ENCODE measurements at regions not wholly inside any gene's neighbourhood (a gene's known extent, or its start where the extent isn't known, plus 50 kb on each side); places are given as distances from the start of the nearest gene placed in this dataset.
"Not testable (repeated sequence)": the region's sequence is repeated elsewhere in the genome, so short reads cannot be mapped to it uniquely, and the experiment has no call there.

DNA sequence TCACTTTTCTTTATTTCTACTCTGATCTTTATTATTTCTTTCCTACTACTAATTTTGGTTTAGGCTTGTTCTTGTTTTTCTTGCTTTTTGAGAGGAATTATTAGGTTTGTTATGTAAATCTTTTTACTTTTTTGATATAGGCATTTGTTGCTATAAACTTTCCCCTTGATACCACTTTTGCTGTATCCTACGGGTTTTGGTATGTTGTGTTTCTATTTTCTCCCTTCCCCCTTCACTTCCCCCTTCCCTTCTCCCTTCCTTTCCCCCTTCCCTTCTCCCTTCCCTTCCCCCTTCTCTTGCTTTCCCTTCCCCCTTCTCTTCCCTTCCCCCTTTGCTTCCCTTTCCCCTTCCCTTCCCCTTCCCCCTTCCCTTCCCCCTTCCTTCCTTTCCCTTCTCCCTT, 529.6 kb downstream of the RAB38 start:
- Mint-ChIP-seq H3K4me1 (ENCODE audit: low read depth) (no peaks in the 10 kb centered on the region), H3K27ac (no peak overlapping the region), H3K9me3 (peaks cover 4% of the 10 kb centered on the region), H3K36me3 (ENCODE audit: low read depth) (no peaks in the 10 kb centered on the region), H3K27me3 (no peaks in the 10 kb centered on the region), H3K4me3 (no peak overlapping the region)
- no peak for DNase-seq

DNA sequence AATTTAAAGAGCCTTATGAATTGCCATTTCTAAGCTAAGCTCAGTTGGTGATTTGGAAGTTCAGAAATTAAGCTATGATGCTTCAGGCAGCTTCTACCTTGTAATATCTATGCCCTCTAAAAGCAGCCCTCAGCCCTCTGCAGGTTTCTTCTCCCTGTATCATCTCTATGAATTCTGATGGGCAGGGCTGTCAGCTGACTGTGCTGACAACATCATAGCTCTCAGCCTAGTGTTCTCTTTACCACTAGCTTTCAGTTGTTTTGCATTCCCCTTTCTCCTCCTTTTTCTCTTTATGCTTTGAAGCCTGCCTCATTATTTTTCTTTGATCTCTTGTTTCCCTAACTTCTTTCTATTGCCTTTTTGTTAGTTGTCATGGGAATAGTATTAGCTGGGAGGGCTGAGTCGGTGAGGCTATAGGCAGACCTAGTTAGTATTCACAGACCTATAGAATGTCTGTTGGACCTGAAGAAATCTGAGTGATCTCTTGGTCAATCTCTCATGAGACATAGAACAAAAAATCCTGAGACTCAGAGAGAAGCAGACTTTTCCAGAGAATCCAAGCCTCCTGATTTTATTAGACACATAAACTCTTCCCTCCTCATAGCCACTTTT, 535.4 kb downstream of the RAB38 start:
- DNase-seq = no peak
- H3K9me3 Mint-ChIP-seq = peaks cover 2% of the 10 kb centered on the region
- H3K4me1 Mint-ChIP-seq (ENCODE audit: low read depth) = no peaks in the 10 kb centered on the region
- no peaks in the 10 kb centered on the region for H3K36me3 Mint-ChIP-seq (ENCODE audit: low read depth)
- H3K27me3 Mint-ChIP-seq = no peaks in the 10 kb centered on the region
- no peak overlapping the region for H3K27ac Mint-ChIP-seq
- no peak overlapping the region for H3K4me3 Mint-ChIP-seq

- Mint-ChIP-seq H3K9me3 (peaks cover 2% of the 10 kb centered on the region), H3K4me3 (no peak overlapping the region), H3K4me1 (ENCODE audit: low read depth) (no peaks in the 10 kb centered on the region), H3K36me3 (ENCODE audit: low read depth) (no peaks in the 10 kb centered on the region), H3K27ac (no peak overlapping the region), H3K27me3 (no peaks in the 10 kb centered on the region)
- DNase-seq = no peak
Observed at GRCh38 chr11:87635001-87635400, 540.2 kb downstream of the RAB38 start.

DNA sequence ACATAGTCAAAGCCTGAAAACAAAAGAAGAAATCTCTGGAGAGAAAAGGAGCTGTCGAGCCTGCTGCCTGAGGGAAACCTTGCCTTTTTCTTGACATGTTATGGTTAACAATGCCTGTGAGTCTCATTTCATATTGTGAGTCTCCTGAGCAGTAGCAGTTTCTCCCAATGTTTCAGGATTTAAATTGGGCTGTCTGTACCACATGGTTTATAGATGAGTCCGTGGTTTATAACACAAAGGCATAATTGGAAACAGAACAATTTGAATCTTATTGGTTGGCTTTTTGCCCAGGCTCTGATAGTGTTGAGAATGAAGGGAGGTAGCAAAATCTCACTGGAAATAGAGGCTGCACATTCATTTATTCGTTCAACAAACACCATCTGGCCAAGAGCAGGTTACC, 540.9 kb downstream of the RAB38 start:
- no peaks in the 10 kb centered on the region for H3K27me3 Mint-ChIP-seq
- H3K36me3 Mint-ChIP-seq (ENCODE audit: low read depth) = no peaks in the 10 kb centered on the region
- DNase-seq = no peak
- no peaks in the 10 kb centered on the region for H3K4me1 Mint-ChIP-seq (ENCODE audit: low read depth)
- H3K27ac Mint-ChIP-seq = no peak overlapping the region
- peaks cover 4% of the 10 kb centered on the region for H3K9me3 Mint-ChIP-seq
- H3K4me3 Mint-ChIP-seq = no peak overlapping the region

- Mint-ChIP-seq H3K36me3 (ENCODE audit: low read depth) (no peaks in the 10 kb centered on the region), H3K4me3 (no peak overlapping the region), H3K9me3 (peaks cover 12% of the 10 kb centered on the region), H3K27me3 (no peaks in the 10 kb centered on the region), H3K4me1 (ENCODE audit: low read depth) (no peaks in the 10 kb centered on the region), H3K27ac (no peak overlapping the region)
- DNase-seq = no peak
Observed at GRCh38 chr11:87628957-87629356, 546.3 kb downstream of the RAB38 start.

- H3K4me1 Mint-ChIP-seq (ENCODE audit: low read depth) = no peaks in the 10 kb centered on the region
- no peak overlapping the region for H3K4me3 Mint-ChIP-seq
- peaks cover 14% of the 10 kb centered on the region for H3K9me3 Mint-ChIP-seq
- no peak overlapping the region for H3K27ac Mint-ChIP-seq
- H3K36me3 Mint-ChIP-seq (ENCODE audit: low read depth) = no peaks in the 10 kb centered on the region
- no peak for DNase-seq
- H3K27me3 Mint-ChIP-seq = no peaks in the 10 kb centered on the region
Observed at GRCh38 chr11:87628026-87628580, 547.1 kb downstream of the RAB38 start.

GRCh38 chr11:87623531-87624365, 551.5 kb downstream of the RAB38 start:
- not testable (repeated sequence) for H3K27ac Mint-ChIP-seq; H3K27me3 Mint-ChIP-seq; H3K36me3 Mint-ChIP-seq (ENCODE audit: low read depth); DNase-seq; H3K4me3 Mint-ChIP-seq; H3K4me1 Mint-ChIP-seq (ENCODE audit: low read depth)
- H3K9me3 Mint-ChIP-seq = peaks cover 15% of the 10 kb centered on the region

DNA sequence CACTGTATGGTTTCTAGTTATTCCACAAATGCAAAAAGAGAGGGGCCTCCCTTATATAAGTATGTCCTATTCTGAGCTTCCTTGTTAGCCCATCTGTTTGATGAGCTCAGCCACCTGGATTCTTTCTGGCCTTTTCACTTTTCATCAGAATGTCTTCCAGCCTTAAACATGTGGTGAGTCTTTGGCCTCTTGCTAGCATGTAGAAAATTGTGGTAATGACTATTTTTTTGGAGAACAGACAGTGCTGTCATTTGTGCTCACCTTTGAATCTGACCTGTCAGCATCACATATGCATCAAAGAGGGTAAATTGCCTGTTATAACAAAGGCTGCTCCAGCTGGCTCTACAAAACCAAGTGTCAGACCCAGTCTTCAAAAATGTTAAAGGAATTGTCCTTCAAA, 558.7 kb downstream of the RAB38 start:
- no peaks in the 10 kb centered on the region for H3K9me3 Mint-ChIP-seq
- H3K27me3 Mint-ChIP-seq = no peaks in the 10 kb centered on the region
- DNase-seq = no peak
- no peaks in the 10 kb centered on the region for H3K4me1 Mint-ChIP-seq (ENCODE audit: low read depth)
- no peaks in the 10 kb centered on the region for H3K36me3 Mint-ChIP-seq (ENCODE audit: low read depth)
- H3K4me3 Mint-ChIP-seq = no peak overlapping the region
- no peak overlapping the region for H3K27ac Mint-ChIP-seq

- H3K9me3 Mint-ChIP-seq = peaks cover 3% of the 10 kb centered on the region
Observed at GRCh38 chr11:87604350-87604749, 566.6 kb downstream of the TMEM135 start.

GRCh38 chr11:87603887-87604286, 566.2 kb downstream of the TMEM135 start:
- Mint-ChIP-seq H3K4me1 (ENCODE audit: low read depth) (no peaks in the 10 kb centered on the region), H3K9me3 (peaks cover 3% of the 10 kb centered on the region), H3K27me3 (no peaks in the 10 kb centered on the region), H3K4me3 (no peak overlapping the region), H3K27ac (no peak overlapping the region), H3K36me3 (ENCODE audit: low read depth) (no peaks in the 10 kb centered on the region)
- no peak for DNase-seq

More at GRCh38 chr11:87604350-87604749, 566.6 kb downstream of the TMEM135 start:
- no peak for DNase-seq
- Mint-ChIP-seq H3K4me3 (no peak overlapping the region), H3K4me1 (ENCODE audit: low read depth) (no peaks in the 10 kb centered on the region), H3K27ac (no peak overlapping the region), H3K27me3 (no peaks in the 10 kb centered on the region), H3K36me3 (ENCODE audit: low read depth) (no peaks in the 10 kb centered on the region)

GRCh38 chr11:87602776-87603175, 565.0 kb downstream of the TMEM135 start:
- Mint-ChIP-seq H3K9me3 (peaks cover 3% of the 10 kb centered on the region), H3K27me3 (no peaks in the 10 kb centered on the region), H3K4me3 (no peak overlapping the region), H3K27ac (no peak overlapping the region), H3K4me1 (ENCODE audit: low read depth) (no peaks in the 10 kb centered on the region), H3K36me3 (ENCODE audit: low read depth) (no peaks in the 10 kb centered on the region)
- no peak for DNase-seq

DNA sequence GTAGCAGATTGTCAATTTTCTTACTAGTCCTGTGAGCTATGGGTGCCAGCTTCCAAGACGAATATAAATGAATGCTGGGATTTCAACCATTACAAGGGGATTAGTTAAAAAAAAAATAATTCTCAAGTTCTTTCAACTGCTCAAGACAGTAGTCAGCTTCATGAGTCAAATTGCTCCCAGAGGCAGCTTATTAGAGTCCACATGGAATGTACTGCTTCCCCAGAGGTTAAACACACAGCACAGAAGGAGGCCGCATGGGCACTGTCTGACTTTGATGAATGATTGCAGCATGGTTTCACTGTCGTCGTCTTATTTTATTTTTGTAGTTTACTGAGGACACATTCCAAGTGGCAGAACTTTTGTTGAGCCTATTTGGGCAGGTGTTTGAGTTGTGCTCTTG, 563.2 kb downstream of the TMEM135 start:
- no peak overlapping the region for H3K4me3 Mint-ChIP-seq
- no peak overlapping the region for H3K27ac Mint-ChIP-seq
- no peaks in the 10 kb centered on the region for H3K36me3 Mint-ChIP-seq (ENCODE audit: low read depth)
- H3K27me3 Mint-ChIP-seq = no peaks in the 10 kb centered on the region
- H3K9me3 Mint-ChIP-seq = no peaks in the 10 kb centered on the region
- no peak for DNase-seq
- no peaks in the 10 kb centered on the region for H3K4me1 Mint-ChIP-seq (ENCODE audit: low read depth)

DNA sequence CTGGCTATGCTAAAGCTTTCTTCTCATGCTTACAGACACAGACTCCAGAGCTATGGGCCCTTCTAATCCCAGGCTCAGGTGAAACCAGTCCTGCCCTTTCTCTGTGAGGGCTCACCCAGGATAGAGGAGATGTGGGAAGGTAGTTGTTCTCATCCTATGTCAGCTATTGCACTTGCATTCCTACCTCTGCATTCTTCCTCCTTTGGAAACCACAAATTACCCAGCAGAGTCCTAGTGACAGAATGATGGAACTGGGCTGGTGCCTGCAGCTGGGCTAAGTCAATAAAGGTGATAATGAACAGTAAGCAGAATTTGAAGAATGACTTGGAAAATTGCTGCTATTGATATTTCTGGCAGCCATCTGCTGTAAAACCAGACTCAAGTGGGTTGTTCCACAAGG, 560.0 kb downstream of the TMEM135 start:
- H3K9me3 Mint-ChIP-seq = peaks cover 6% of the 10 kb centered on the region
- H3K4me1 Mint-ChIP-seq (ENCODE audit: low read depth) = no peaks in the 10 kb centered on the region
- no peak overlapping the region for H3K27ac Mint-ChIP-seq
- no peaks in the 10 kb centered on the region for H3K36me3 Mint-ChIP-seq (ENCODE audit: low read depth)
- no peak overlapping the region for H3K4me3 Mint-ChIP-seq
- no peak for DNase-seq
- H3K27me3 Mint-ChIP-seq = no peaks in the 10 kb centered on the region

- H3K36me3 Mint-ChIP-seq (ENCODE audit: low read depth) = no peaks in the 10 kb centered on the region
- no peak overlapping the region for H3K4me3 Mint-ChIP-seq
- H3K4me1 Mint-ChIP-seq (ENCODE audit: low read depth) = no peaks in the 10 kb centered on the region
- DNase-seq = no peak
- H3K9me3 Mint-ChIP-seq = peaks cover 11% of the 10 kb centered on the region
- H3K27me3 Mint-ChIP-seq = no peaks in the 10 kb centered on the region
- no peak overlapping the region for H3K27ac Mint-ChIP-seq
Observed at GRCh38 chr11:87596176-87596575, 558.4 kb downstream of the TMEM135 start.

DNA sequence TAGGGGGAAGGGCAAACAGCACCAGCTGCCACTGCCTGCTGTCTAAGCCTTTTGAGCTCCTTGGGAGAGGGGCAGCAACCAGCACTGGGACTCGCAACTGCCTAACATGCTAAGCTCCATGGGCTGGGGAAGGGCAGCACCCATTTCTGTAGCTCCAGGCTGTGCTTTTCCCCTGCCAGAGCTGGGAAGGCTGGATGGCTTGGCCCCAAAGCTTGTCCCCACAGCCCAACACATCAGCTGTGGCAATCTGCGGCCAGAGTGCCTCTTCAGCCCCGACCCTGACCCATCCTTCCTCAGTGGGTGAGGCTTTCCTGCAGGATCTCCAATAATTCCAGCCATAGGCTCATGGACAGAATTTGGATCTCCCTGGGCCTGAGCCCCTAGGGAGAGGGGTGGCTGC, 551.3 kb downstream of the TMEM135 start:
- H3K4me1 Mint-ChIP-seq (ENCODE audit: low read depth) = no peaks in the 10 kb centered on the region
- H3K27me3 Mint-ChIP-seq = no peaks in the 10 kb centered on the region
- H3K27ac Mint-ChIP-seq = no peak overlapping the region
- peaks cover 35% of the 10 kb centered on the region for H3K9me3 Mint-ChIP-seq
- no peaks in the 10 kb centered on the region for H3K36me3 Mint-ChIP-seq (ENCODE audit: low read depth)
- no peak overlapping the region for H3K4me3 Mint-ChIP-seq
- DNase-seq = no peak

Data from activated T-cell treated with anti-CD3 and anti-CD28 coated beads, Interleukin-2, amount 50 U/mL, for 24 hours (primary cell).